NCI-H2171 treated with DMSO at 0.1 percent for 48 hours (cell line): ENCODE measurements at regions not wholly inside any gene's neighbourhood (a gene's known extent, or its start where the extent isn't known, plus 50 kb on each side); places are given as distances from the start of the nearest gene placed in this dataset.
"Not testable (repeated sequence)": the region's sequence is repeated elsewhere in the genome, so short reads cannot be mapped to it uniquely, and the experiment has no call there.

Experiments
- DNase-seq: peaks from one replicate; lab custom pipeline; 2025; lab: John Stamatoyannopoulos, UW

DNA sequence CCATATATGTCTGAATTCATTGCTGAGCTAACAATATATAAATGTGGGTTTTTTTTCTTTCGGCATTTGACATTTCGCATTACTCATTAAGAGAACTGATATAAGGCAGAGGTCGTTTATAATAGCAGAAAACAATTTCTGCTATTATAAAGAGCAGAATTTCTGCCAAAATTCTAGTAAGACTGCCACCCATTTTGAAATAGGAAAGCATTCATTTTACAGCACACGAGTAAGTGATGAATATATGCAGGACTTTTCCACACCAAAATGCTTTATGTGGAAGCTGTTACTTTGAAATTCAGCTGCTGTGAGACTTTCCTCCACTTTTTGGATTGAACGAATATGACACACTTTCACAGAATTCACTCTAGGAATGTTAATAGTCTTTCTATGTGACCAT lies 610.9 kb upstream of the MAN1A1 start:
- no peak for DNase-seq

GRCh38 chr6:119960036-119960435 lies 610.5 kb upstream of the MAN1A1 start:
- DNase-seq = peak; percentile 91

DNA sequence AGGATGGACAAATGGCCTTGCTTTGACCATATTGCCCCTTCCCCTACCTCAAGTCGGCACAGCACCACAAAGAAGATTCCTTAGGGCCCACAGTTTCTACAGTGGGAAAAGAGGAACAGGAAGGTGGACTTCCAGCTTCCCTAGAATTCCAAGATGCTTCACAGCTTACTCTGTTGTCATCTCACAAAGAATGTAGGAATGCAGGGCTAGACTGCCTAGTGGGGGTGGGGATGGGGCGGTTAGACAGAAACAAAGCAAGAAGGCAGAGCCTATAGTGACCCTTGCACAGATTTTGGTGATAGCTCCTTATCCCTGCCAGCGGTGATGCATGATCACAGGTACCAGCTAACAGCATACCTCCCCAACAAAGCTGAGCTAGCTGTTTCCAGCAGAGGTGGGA lies 607.6 kb upstream of the MAN1A1 start:
- DNase-seq = no peak

GRCh38 chr6:119952696-119953095 lies 603.1 kb upstream of the MAN1A1 start:
- no peak for DNase-seq

- no peak for DNase-seq
Observed at GRCh38 chr6:119950681-119951080, 601.1 kb upstream of the MAN1A1 start.

DNA sequence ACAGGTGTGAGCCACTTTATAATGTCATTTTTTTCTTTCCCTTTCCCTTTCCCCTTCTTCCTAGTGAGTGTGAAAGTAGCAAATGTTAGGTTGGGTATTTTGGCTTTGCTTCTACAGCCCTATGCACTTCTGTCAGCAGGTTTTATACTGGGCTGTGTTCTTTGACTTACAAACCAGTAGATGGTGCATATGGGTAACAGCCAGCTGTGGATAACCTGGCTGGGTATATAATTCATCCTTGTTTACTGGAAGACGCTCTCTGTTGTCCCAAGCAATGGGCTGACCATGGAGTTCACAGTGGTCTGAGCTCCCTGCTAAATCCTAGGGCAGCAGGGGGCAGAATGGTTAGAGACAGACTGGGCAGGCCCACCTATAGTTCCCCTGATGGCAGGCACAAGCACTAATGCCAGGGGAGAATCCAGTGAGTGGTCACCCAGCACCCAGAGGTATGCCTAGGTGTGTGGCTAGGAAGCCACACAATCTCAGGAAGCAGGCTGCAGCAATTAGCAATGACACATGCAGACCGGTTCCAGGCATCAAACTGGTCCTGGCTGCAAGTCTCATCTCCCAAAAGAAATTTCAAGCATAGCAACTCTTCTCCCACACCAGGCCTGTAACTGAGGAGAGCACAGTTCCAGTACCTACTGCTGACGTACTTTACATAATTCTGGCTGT lies 592.7 kb upstream of the MAN1A1 start:
- DNase-seq = no peak

DNA sequence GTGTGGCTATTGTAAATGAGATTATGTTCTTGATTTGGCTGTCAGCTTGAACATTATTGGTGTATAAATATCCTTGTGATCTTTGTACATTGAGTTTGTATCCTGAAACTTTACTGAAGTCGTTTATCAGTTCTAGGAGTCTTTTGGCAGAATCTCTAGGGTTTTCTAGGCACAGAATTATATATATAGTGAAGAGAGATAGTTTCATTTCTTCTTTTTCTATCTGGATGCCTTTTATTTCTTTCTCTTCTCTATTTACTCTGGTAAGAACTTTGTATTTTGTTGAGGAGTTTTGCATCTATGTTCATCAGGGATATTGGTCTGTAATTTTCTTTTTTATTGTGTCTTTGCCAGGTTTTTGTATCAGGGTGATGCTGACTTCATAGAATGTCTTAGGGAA lies 589.2 kb upstream of the MAN1A1 start:
- DNase-seq = no peak

DNA sequence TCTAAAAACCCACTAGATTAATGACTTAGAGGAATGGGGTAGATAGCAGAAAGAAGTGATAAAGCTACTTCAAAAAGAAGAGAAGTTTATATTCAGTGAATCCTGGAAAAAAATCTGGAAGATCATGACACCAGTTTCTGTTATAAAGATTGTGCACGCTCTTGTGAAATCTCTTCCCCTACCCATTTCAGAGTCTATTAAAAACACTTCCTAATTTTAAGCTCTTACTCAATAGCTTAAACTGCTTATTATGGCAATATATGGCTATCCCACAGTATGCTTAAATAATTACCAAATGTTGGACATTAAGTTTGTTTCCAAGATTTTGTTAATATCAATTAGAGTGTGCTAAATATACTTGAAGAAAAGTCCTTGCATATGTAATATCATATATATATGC lies 585.3 kb upstream of the MAN1A1 start:
- no peak for DNase-seq

GRCh38 chr6:119929121-119929520 lies 579.6 kb upstream of the MAN1A1 start:
- DNase-seq = no peak

DNA sequence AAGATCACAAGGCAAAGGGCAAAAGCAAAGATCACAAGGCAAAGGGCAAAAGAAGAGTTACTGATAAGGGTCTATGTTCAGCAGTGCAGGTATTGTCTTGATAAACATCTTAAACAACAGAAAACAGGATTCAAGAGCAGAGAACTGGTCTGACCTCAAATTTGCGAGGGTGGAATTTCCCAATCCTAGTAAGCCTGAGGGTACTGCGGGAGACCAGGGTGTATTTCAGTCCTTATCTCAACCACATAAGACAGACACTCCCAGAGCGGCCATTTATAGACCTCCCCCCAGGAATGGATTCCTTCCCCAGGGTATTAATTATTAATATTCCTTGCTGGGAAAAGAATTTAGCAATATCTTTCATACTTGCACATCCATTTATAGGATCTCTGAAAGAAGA lies 575.3 kb upstream of the MAN1A1 start:
- DNase-seq = not testable (repeated sequence)

- no peak for DNase-seq
Observed at GRCh38 chr6:119922814-119923213, 573.3 kb upstream of the MAN1A1 start.

- no peak for DNase-seq
Observed at GRCh38 chr6:119921491-119922010, 572.0 kb upstream of the MAN1A1 start.

DNA sequence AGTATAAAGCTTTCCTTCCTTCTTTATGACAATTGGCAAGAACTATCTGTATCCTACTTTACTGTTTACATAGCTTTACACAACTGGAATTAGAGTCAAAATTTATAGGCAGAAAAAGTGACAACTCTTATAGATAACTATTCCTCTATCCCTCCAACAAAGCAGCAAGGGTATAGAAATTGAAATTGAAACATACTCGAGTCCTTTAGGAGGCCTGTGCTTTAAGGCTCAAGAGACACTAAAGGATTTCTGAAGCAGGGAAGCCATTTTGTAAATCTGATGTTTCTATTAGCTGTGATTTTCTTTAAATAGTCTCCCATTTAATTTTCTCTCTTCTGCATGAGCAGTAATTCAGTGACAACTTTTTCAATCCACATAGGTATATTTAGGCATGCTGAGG lies 567.6 kb upstream of the MAN1A1 start:
- no peak for DNase-seq

DNA sequence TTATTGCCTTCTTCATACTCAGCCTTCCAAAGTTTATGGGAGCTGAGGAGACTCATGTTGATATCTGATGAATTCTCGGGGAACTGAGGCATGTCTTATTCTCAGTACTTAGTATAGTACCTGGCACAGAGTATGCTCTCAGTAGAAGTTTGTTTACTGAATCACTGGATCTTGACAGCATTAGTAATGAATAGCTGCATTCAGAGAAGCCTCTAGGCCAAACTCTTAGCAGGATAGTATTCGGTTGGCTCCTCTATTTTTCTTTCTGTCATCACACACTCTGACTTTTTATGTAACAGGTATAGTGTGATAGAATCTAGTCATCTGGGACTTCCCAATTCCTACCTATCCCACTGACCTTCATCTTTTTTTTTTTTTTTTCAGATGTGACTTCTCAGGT lies 566.4 kb upstream of the MAN1A1 start:
- DNase-seq = no peak

DNA sequence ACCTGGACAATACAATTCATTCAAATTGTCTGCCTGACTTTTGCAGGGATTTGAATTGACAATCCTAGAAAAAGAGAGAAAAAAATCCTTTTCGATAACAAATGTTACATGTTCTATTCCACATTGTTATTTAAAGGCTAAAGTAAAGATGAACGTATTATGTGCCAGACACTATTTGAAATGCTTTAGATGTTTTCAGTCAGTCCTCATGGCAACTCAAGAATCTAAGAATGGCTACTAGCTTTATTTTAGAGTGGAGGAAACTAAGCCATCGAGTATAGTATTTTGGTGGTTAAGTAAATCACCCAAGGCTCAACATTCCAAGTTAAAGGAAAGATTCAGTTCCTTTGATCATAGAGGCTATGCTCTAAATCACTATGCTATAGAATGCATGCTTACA lies 558.6 kb upstream of the MAN1A1 start:
- no peak for DNase-seq

- no peak for DNase-seq
Observed at GRCh38 chr6:119902681-119903080, 553.1 kb upstream of the MAN1A1 start.

DNA sequence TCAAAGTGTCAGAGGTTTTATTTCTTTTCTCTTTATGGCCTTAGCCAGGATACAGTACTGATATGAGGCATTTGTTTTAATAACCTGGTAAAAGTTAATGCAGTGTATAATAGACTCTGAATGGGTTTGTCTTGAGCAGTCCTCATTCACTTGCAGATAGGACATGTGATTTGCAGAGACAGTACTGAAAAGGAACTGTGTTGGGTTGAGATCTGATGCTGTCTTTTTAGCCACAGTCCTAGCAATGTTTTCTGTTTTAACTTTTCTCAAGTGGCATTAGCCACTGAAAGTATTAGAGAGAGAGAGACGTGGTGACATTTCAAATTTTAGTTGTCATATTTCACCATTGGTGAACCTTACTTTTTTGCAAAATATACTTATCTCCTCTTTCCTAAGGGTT lies 547.2 kb upstream of the MAN1A1 start:
- DNase-seq = no peak

DNA sequence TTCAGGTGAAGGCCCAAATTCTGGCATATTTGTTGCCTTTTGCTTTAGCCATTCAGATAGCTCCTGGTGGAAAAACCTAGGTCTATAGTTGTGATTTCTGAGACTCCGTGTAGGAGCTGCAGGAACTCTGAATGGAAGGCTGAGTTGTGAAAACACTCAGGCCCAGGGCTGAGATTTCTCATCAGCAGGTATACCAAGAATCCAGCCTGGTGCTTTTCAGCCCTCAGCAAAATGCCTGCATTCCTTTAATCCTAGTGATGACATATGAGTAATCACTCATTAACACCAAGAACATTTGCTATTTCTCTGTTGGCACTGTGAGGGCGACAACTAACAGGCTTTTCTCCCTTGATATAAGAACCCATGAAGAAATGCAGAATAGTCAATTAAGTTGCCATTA lies 546.1 kb upstream of the MAN1A1 start:
- DNase-seq = no peak

GRCh38 chr6:119894811-119895210 lies 545.2 kb upstream of the MAN1A1 start:
- no peak for DNase-seq

DNA sequence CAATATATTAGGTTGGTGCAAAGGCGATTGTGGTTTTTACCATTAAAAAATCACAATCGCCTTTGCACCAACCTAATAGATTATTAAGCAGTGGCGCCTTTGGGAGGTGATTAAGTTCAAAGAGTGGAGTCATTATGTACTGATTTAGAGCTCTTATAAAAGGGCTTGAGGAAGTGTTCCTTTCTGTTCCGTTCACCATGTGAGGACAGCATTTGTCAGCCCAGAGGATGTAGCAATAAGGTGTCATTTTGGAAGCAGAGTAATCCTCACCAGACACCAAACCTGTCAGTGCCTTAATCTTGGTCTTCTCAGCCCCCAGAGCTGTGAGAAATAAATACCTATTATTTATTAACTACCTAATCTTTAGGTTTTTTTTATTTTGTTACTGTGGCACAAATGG lies 542.1 kb upstream of the MAN1A1 start:
- DNase-seq = no peak

DNA sequence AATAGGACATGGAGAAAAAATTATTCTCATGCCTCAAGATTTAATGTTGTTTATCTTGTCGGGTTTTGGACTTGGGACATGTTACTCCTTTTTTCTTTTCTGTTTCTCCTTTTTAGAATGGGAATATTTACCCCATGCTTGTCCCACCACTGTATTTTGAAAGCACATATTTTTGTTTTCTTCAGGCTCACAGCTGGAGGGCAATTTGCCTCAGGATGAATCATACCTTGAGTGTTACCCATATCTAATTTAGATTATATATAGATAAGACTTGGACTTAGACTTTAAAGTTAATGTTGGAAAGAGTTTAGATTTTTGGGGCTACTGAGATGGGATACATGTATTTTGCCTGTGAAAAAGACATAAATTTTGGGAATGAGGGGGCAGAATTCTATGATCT lies 541.6 kb upstream of the MAN1A1 start:
- DNase-seq = no peak

DNA sequence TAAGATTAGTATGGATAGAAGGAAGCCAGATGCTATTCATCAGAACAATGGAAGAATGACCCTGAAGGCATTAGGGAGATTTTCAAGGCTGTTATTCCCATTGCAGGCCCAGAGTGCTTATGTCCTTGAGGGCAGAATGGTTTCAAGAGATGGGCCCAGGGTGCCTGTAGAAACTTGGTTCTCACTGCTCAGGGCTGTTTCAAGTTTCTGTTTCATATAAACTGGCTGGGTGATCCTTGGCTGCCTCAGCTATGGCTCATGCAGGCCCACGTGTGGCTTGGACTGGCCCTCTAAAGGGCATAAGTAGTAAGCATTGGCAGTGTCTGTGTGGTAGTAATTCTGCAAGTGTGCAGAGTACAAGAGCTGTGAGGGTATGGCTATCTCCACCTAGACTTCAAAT lies 540.9 kb upstream of the MAN1A1 start:
- no peak for DNase-seq

- peak; percentile 92 for DNase-seq
Observed at GRCh38 chr6:119887666-119888065, 538.1 kb upstream of the MAN1A1 start.

DNA sequence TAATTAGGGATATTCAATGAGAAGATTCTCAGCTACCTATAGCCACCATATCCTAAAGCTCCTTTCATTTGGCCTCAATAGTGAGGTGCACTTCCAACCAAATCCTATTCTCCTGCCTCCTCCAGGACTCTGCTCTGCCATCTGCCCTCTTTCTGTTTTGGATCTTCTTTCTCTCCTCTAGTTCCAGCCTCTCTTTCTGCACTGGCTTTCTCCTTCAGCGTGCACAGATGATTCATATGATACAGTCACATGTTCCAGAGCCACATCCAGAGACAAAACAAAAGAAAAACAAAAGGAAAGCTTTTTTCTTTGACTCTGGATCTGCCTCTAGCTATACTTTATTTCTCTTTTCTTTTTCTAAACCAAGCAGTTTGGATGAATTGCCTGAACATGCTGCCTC lies 531.9 kb upstream of the MAN1A1 start:
- DNase-seq = peak; percentile 57
